Femur (tissue), 1 donor: ENCODE measurements at regions not wholly inside any gene's neighbourhood (a gene's known extent, or its start where the extent isn't known, plus 50 kb on each side); places are given as distances from the start of the nearest gene placed in this dataset.

ENCODE experiments used
- DNase-seq: peaks from one replicate; pipeline ENCODE4 v3.0.0-alpha.2; 2017

GRCh38 chr1:170219163-170219562, 73.4 kb downstream of the NTMT2 start:
- no peak for DNase-seq

- DNase-seq, result no peak
Measured at GRCh38 chr1:170221031-170221430, 75.3 kb downstream of the NTMT2 start.

- DNase-seq, result no peak
Measured at GRCh38 chr1:170221495-170221894, 75.7 kb downstream of the NTMT2 start.

GRCh38 chr1:170224469-170224868, 78.7 kb downstream of the NTMT2 start:
- DNase-seq, result no peak

- no peak for DNase-seq
Measured at GRCh38 chr1:170225781-170226530, 80.2 kb downstream of the NTMT2 start.

- no peak for DNase-seq
Measured at GRCh38 chr1:170226767-170227166, 81.0 kb downstream of the NTMT2 start.

- no peak for DNase-seq
Measured at GRCh38 chr1:170230323-170230722, 84.6 kb downstream of the NTMT2 start.

- DNase-seq, result no peak
Measured at GRCh38 chr1:170231662-170232061, 85.9 kb downstream of the NTMT2 start.

GRCh38 chr1:170238704-170239391, 93.1 kb downstream of the NTMT2 start:
- DNase-seq, result no peak

GRCh38 chr1:170239445-170239844, 93.7 kb downstream of the NTMT2 start:
- no peak for DNase-seq

- no peak for DNase-seq
Measured at GRCh38 chr1:170240409-170240808, 94.7 kb downstream of the NTMT2 start.

GRCh38 chr1:170241266-170241851, 95.6 kb downstream of the NTMT2 start:
- DNase-seq, result no peak

GRCh38 chr1:170247751-170248521, 102.2 kb downstream of the NTMT2 start:
- no peak for DNase-seq

GRCh38 chr1:170250531-170251276, 104.9 kb downstream of the NTMT2 start:
- no peak for DNase-seq

- DNase-seq, result no peak
Measured at GRCh38 chr1:170252851-170253579, 107.3 kb downstream of the NTMT2 start.

- DNase-seq, result no peak
Measured at GRCh38 chr1:170254371-170254770, 108.6 kb downstream of the NTMT2 start.

GRCh38 chr1:170261669-170262068, 115.9 kb downstream of the NTMT2 start:
- DNase-seq, result no peak

- DNase-seq, result no peak
Measured at GRCh38 chr1:170262276-170262939, 116.6 kb downstream of the NTMT2 start.

- DNase-seq, result no peak
Measured at GRCh38 chr1:170265234-170265633, 119.5 kb downstream of the NTMT2 start.

- no peak for DNase-seq
Measured at GRCh38 chr1:170267317-170267716, 121.6 kb downstream of the NTMT2 start.

GRCh38 chr1:170271430-170272161, 125.8 kb downstream of the NTMT2 start:
- no peak for DNase-seq
